Neural cell (in vitro differentiated cells): ENCODE measurements at regions not wholly inside any gene's neighbourhood (a gene's known extent, or its start where the extent isn't known, plus 50 kb on each side); places are given as distances from the start of the nearest gene placed in this dataset.

Source experiments
- CTCF ChIP-seq: fragments of 450-650 bp; IDR thresholded peaks from 2 replicates; pipeline ENCODE4 v1.5.1; 2014; ENCODE audit warnings: antibody characterized with exemption, mild to moderate bottlenecking, moderate library complexity; ENCODE audit not compliant: poor library complexity, severe bottlenecking
- EP300 ChIP-seq: fragments of 450-650 bp; conservative IDR thresholded peaks from 2 replicates; pipeline ENCODE4 v1.6.1; 2014; ENCODE audit warnings: antibody characterized with exemption, mild to moderate bottlenecking, moderate library complexity; ENCODE audit not compliant: poor library complexity, severe bottlenecking
- EZH2 ChIP-seq: fragments of 200-600, 300-800 bp; shearing (Covaris generic), sonication (generic); IDR thresholded peaks from 2 replicates; pipeline ENCODE4 v1.6.1; 2014; ENCODE audit warnings: antibody characterized with exemption, low read length, borderline replicate concordance, mild to moderate bottlenecking; ENCODE audit not compliant: insufficient read depth, poor library complexity, severe bottlenecking
- POLR2AphosphoS5 ChIP-seq: IDR thresholded peaks from 2 replicates; pipeline ENCODE4 v1.6.1; 2012
- RAD21 ChIP-seq: fragments of 450-650 bp; conservative IDR thresholded peaks from 2 replicates; pipeline ENCODE4 v1.6.1; 2014; ENCODE audit warnings: antibody characterized with exemption, mild to moderate bottlenecking, moderate library complexity
- TAF1 ChIP-seq: IDR thresholded peaks from 2 replicates; pipeline ENCODE4 v1.6.1; 2012; ENCODE audit warnings: low read depth

- no peak for TF ChIP-seq EP300
- no peak for TF ChIP-seq CTCF
- TF ChIP-seq POLR2AphosphoS5 = no peak
- TF ChIP-seq EZH2 = no peak
- TF ChIP-seq TAF1 = no peak
- TF ChIP-seq RAD21 = no peak
Measured at GRCh38 chrX:99914635-99915034, 495.4 kb downstream of the PCDH19 start.
